Hepatocyte (in vitro differentiated cells): ENCODE measurements at regions not wholly inside any gene's neighbourhood (a gene's known extent, or its start where the extent isn't known, plus 50 kb on each side); places are given as distances from the start of the nearest gene placed in this dataset.
"Not testable (repeated sequence)": the region's sequence is repeated elsewhere in the genome, so short reads cannot be mapped to it uniquely, and the experiment has no call there.

Experiments used
- DNase-seq: peaks from one replicate; pipeline ENCODE4 v3.0.0-alpha.2; 2016; ENCODE audit warnings: low spot score
- H2AFZ ChIP-seq: fragments of 200-600 bp; sonication (generic); 2 replicates; pipeline ENCODE4 v1.6.0; 2016; ENCODE audit warnings: antibody characterized with exemption, mild to moderate bottlenecking
- H3K27ac ChIP-seq: fragments of 200-600 bp; sonication (generic); 2 replicates; pipeline ENCODE4 v1.5.1; 2016; ENCODE audit warnings: mild to moderate bottlenecking
- H3K27me3 ChIP-seq: fragments of 200-600 bp; sonication (generic); 2 replicates; pipeline ENCODE4 v1.6.1; 2016
- H3K36me3 ChIP-seq: fragments of 200-600 bp; sonication (generic); replicated peaks from 2 replicates; pipeline ENCODE4 v1.5.1; 2016; ENCODE audit warnings: low read depth; ENCODE audit not compliant: insufficient read depth
- H3K4me1 ChIP-seq: fragments of 200-600 bp; sonication (generic); 2 replicates; pipeline ENCODE4 v1.5.1; 2016; ENCODE audit warnings: mild to moderate bottlenecking, moderate library complexity; ENCODE audit not compliant: insufficient read depth
- H3K4me2 ChIP-seq: fragments of 200-600 bp; sonication (generic); 2 replicates; pipeline ENCODE4 v1.6.0; 2016
- H3K4me3 ChIP-seq: fragments of 200-600 bp; sonication (generic); 2 replicates; pipeline ENCODE4 v1.5.1; 2016; ENCODE audit warnings: mild to moderate bottlenecking
- H3K79me2 ChIP-seq: fragments of 200-600 bp; sonication (generic); 2 replicates; pipeline ENCODE4 v1.6.0; 2017; ENCODE audit warnings: mild to moderate bottlenecking
- H3K9me2 ChIP-seq: fragments of 200-600 bp; sonication (generic); replicated peaks from 2 replicates; pipeline ENCODE4 v1.6.0; 2017; ENCODE audit warnings: mild to moderate bottlenecking; ENCODE audit not compliant: insufficient read depth
- H3K9me3 ChIP-seq: fragments of 200-600 bp; sonication (generic); 2 replicates; pipeline ENCODE4 v1.5.1; 2016; ENCODE audit warnings: low read depth, mild to moderate bottlenecking
- H4K20me1 ChIP-seq: fragments of 200-600 bp; sonication (generic); 2 replicates; pipeline ENCODE4 v1.6.0; 2016; ENCODE audit warnings: mild to moderate bottlenecking; ENCODE audit not compliant: insufficient read depth, poor library complexity, severe bottlenecking
- CTCF ChIP-seq: fragments of 200-600 bp; sonication (generic); IDR thresholded peaks from 2 replicates; pipeline ENCODE4 v1.5.1; 2016; ENCODE audit warnings: antibody characterized with exemption, mild to moderate bottlenecking; ENCODE audit not compliant: poor library complexity
- EZH2 ChIP-seq: fragments of 200-600 bp; sonication (generic); IDR thresholded peaks from 2 replicates; pipeline ENCODE4 v1.6.1; 2016; ENCODE audit warnings: antibody characterized with exemption, mild to moderate bottlenecking, borderline replicate concordance
- EZH2phosphoT487 ChIP-seq: fragments of 200-600 bp; sonication (generic); IDR thresholded peaks from one replicate; pipeline ENCODE4 v1.6.1; 2018; ENCODE audit warnings: antibody characterized with exemption, mild to moderate bottlenecking, low read depth, moderate library complexity; ENCODE audit not compliant: unreplicated experiment, severe bottlenecking
- WGBS: methylation state at CpG from one replicate; pipeline ENCODE4 v1.1.6; 2016; ENCODE audit warnings: low lambda C conversion rate; ENCODE audit errors: missing lambda C conversion rate; 5-methylcytosine and 5-hydroxymethylcytosine counted together

GRCh38 chr2:134063916-134064315, 190.0 kb upstream of the MGAT5 start:
- 100% methylated on average over 2 of the region's 27 CpGs for WGBS

GRCh38 chr2:134070281-134070741, 183.6 kb upstream of the MGAT5 start:
- Histone ChIP-seq H3K9me3 (no peaks in the 10 kb centered on the region), H3K27ac (no peak overlapping the region), H2AFZ (no peak overlapping the region), H3K4me1 (no peaks in the 10 kb centered on the region), H3K4me2 (no peak overlapping the region), H3K9me2 (no peaks in the 10 kb centered on the region), H3K36me3 (no peaks in the 10 kb centered on the region), H4K20me1 (no peaks in the 10 kb centered on the region), H3K27me3 (no peaks in the 10 kb centered on the region), H3K79me2 (no peaks in the 10 kb centered on the region), H3K4me3 (no peak overlapping the region)
- WGBS: 92% methylated on average over 6 of the region's 6 CpGs
- DNase-seq: no peak
- TF ChIP-seq CTCF: no peak
- TF ChIP-seq EZH2phosphoT487: no peak
- no peak for TF ChIP-seq EZH2

More at GRCh38 chr2:134063916-134064315, 190.0 kb upstream of the MGAT5 start:
- H3K9me2 ChIP-seq, H3K36me3 ChIP-seq, H3K79me2 ChIP-seq, H3K9me3 ChIP-seq, DNase-seq, H4K20me1 ChIP-seq, H3K4me3 ChIP-seq, H3K4me1 ChIP-seq, H2AFZ ChIP-seq, H3K27ac ChIP-seq, H3K4me2 ChIP-seq, H3K27me3 ChIP-seq: not testable (repeated sequence)

GRCh38 chr2:134072341-134072740, 181.5 kb upstream of the MGAT5 start:
- Histone ChIP-seq H3K27ac (no peak overlapping the region), H3K79me2 (no peaks in the 10 kb centered on the region), H2AFZ (no peak overlapping the region), H3K4me2 (no peak overlapping the region), H4K20me1 (no peaks in the 10 kb centered on the region), H3K27me3 (no peaks in the 10 kb centered on the region), H3K4me3 (no peak overlapping the region), H3K4me1 (no peaks in the 10 kb centered on the region), H3K9me3 (no peaks in the 10 kb centered on the region), H3K36me3 (no peaks in the 10 kb centered on the region), H3K9me2 (no peaks in the 10 kb centered on the region)
- 93% methylated on average over 1 of the region's 1 CpG for WGBS
- DNase-seq: no peak
- TF ChIP-seq EZH2phosphoT487: no peak
- no peak for TF ChIP-seq EZH2
- TF ChIP-seq CTCF: no peak

- no peaks in the 10 kb centered on the region for H3K9me2 ChIP-seq
- 96% methylated on average over 2 of the region's 2 CpGs for WGBS
- H3K4me2 ChIP-seq: no peak overlapping the region
- H2AFZ ChIP-seq: no peak overlapping the region
- no peaks in the 10 kb centered on the region for H3K4me1 ChIP-seq
- no peaks in the 10 kb centered on the region for H3K27me3 ChIP-seq
- H3K9me3 ChIP-seq: no peaks in the 10 kb centered on the region
- no peaks in the 10 kb centered on the region for H4K20me1 ChIP-seq
- DNase-seq: no peak
- TF ChIP-seq EZH2 (no peak), EZH2phosphoT487 (no peak), CTCF (no peak)
- H3K36me3 ChIP-seq: no peaks in the 10 kb centered on the region
- H3K4me3 ChIP-seq: no peak overlapping the region
- H3K79me2 ChIP-seq: no peaks in the 10 kb centered on the region
- H3K27ac ChIP-seq: no peak overlapping the region
Measured at GRCh38 chr2:134073023-134073422, 180.8 kb upstream of the MGAT5 start.
